Hepatocyte (in vitro differentiated cells): ENCODE measurements at regions not wholly inside any gene's neighbourhood (a gene's known extent, or its start where the extent isn't known, plus 50 kb on each side); places are given as distances from the start of the nearest gene placed in this dataset.

ENCODE experiments used
- CTCF ChIP-seq: fragments of 200-600 bp; sonication (generic); IDR thresholded peaks from 2 replicates; pipeline ENCODE4 v1.5.1; 2016; ENCODE audit warnings: antibody characterized with exemption, mild to moderate bottlenecking; ENCODE audit not compliant: poor library complexity
- EZH2 ChIP-seq: fragments of 200-600 bp; sonication (generic); IDR thresholded peaks from 2 replicates; pipeline ENCODE4 v1.6.1; 2016; ENCODE audit warnings: antibody characterized with exemption, mild to moderate bottlenecking, borderline replicate concordance
- EZH2phosphoT487 ChIP-seq: fragments of 200-600 bp; sonication (generic); IDR thresholded peaks from one replicate; pipeline ENCODE4 v1.6.1; 2018; ENCODE audit warnings: antibody characterized with exemption, mild to moderate bottlenecking, low read depth, moderate library complexity; ENCODE audit not compliant: unreplicated experiment, severe bottlenecking

DNA sequence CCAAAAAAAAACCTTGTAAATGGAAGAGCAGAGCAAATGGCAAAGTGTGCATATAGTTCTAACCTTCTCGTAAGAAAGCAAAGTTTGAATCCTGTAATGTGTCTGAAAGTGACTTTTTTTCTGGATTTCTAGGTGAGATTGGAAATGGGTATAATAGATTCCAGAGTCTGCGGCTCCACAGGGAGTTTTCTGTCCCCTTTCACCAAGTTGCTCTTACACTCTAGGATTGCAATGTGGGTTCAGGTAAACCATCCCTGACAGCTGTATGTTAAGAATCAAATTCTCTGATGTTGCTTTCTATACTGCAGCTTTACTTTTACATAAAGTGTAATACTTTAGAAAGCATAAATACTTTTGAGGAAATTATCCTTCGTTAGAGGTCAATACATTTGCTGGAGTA, 260.1 kb downstream of the PRL start:
- TF ChIP-seq CTCF: no peak
- no peak for TF ChIP-seq EZH2
- no peak for TF ChIP-seq EZH2phosphoT487
